ENCODE measurements at regions not wholly inside any gene's neighbourhood (a gene's known extent, or its start where the extent isn't known, plus 50 kb on each side); places are given as distances from the start of the nearest gene placed in this dataset.

DNA sequence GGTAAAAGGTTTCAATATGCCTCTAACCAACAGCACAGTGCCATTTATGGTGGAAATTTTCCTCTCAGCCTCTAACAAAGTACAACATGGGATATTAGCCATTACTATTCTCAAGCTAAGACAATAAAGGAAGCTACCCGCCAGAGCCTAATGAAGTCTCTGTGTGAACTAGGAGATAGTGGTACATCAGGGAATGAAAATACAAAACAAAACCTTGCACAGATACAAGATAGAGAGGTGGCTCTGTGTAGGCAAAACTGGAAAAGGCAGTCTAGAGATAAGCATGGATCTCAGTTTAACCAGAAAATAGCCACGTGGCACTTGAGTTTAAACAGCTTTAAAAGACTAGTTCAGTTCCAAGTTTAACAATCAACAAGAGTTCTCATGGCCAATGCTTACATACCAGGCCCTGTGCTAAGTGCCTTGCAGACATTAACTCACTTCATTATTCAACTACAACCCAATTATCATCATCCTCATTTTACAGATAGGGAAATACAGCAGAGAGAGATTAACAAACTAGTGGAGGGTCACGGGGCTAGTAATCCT, 279.3 kb downstream of the IGSF11 start:
- no peaks in the 10 kb centered on the region for H3K36me3 ChIP-seq (ENCODE audit: control insufficient read depth in 2 of 2, insufficient read depth in 2 of 2, low read length in 1 of 2)
- H3K27ac ChIP-seq (ENCODE audit: low read depth in 2 of 2, low read length in 1 of 2) = no peak overlapping the region
- WGBS, 2 donors = 47 to 59% methylated on average over 3 of the region's 3 CpGs
- no peaks in the 10 kb centered on the region for H3K27me3 ChIP-seq (ENCODE audit: control insufficient read depth in 1 of 2, insufficient read depth in 2 of 2, low read length in 2 of 2)
- no peak overlapping the region for H3K4me3 ChIP-seq (ENCODE audit: low read depth in 1 of 2, low read length in 2 of 2)
- no peaks in the 10 kb centered on the region for H3K9me3 ChIP-seq (ENCODE audit: control insufficient read depth in 2 of 2, insufficient read depth in 1 of 2, low read depth in 1 of 2, low read length in 1 of 2)
- no peaks in the 10 kb centered on the region for H3K4me1 ChIP-seq (ENCODE audit: control insufficient read depth in 2 of 2, insufficient read depth in 2 of 2, low read length in 1 of 2)

DNA sequence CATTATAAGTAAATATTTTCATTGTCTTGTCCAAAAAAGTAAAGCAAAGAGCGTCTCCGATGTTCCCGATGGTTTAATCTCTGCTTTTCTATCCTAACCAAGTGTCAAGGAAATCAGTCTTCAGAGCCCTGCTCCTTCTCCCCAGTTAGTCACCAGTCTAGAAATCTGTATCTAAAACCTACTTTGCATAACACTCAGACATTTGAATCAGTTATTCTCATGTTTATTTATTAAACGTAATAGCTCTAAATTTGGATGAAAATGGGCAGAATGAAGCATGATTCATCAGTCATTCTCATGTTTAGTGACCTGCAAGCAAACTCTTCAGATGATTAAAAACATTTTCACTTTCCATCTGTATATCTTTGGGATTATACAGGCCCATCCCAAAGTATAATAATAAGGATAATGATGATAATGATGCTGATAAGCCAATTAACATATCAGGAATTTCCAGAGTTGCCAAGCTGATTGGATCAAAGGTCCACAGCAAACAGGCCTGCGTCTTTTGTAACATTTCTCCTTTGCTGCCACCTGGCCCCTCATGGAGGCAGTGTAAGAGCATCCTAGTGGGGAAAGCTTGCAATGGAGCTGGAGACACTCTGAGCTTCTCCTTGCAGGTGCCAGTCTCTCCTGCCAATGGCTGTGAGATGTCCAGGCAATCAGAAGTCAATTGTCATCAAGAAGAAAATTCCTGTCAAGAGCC, 273.9 kb downstream of the IGSF11 start:
- Histone ChIP-seq H3K9me3 (ENCODE audit: control insufficient read depth in 2 of 2, insufficient read depth in 1 of 2, low read depth in 1 of 2, low read length in 1 of 2) (no peaks in the 10 kb centered on the region), H3K4me3 (ENCODE audit: low read depth in 1 of 2, low read length in 2 of 2) (no peak overlapping the region), H3K27me3 (ENCODE audit: control insufficient read depth in 1 of 2, insufficient read depth in 2 of 2, low read length in 2 of 2) (no peaks in the 10 kb centered on the region), H3K36me3 (ENCODE audit: control insufficient read depth in 2 of 2, insufficient read depth in 2 of 2, low read length in 1 of 2) (no peaks in the 10 kb centered on the region), H3K4me1 (ENCODE audit: control insufficient read depth in 2 of 2, insufficient read depth in 2 of 2, low read length in 1 of 2) (no peaks in the 10 kb centered on the region), H3K27ac (ENCODE audit: low read depth in 2 of 2, low read length in 1 of 2) (no peak overlapping the region)
- 41 to 46% methylated on average over 5 of the region's 5 CpGs for WGBS, 2 donors

DNA sequence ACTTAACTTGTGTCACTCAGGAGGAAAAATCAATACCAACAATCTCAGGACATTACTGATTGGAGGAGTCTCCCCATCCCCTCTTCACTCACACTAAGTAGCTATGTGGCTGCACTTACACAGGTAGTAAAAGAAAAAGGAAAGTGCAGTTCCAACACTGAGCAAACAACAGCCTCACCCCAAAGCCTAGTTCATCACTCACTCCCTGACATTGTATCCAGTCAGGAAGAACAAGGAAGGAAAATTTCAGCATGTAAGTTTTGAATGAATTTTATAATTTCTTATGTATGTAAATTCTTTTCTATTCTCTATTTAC, 273.4 kb downstream of the IGSF11 start:
- H3K27me3 ChIP-seq (ENCODE audit: control insufficient read depth in 1 of 2, insufficient read depth in 2 of 2, low read length in 2 of 2) = no peaks in the 10 kb centered on the region
- H3K27ac ChIP-seq (ENCODE audit: low read depth in 2 of 2, low read length in 1 of 2) = no peak overlapping the region
- no peaks in the 10 kb centered on the region for H3K9me3 ChIP-seq (ENCODE audit: control insufficient read depth in 2 of 2, insufficient read depth in 1 of 2, low read depth in 1 of 2, low read length in 1 of 2)
- no peak overlapping the region for H3K4me3 ChIP-seq (ENCODE audit: low read depth in 1 of 2, low read length in 2 of 2)
- no peaks in the 10 kb centered on the region for H3K4me1 ChIP-seq (ENCODE audit: control insufficient read depth in 2 of 2, insufficient read depth in 2 of 2, low read length in 1 of 2)
- no peaks in the 10 kb centered on the region for H3K36me3 ChIP-seq (ENCODE audit: control insufficient read depth in 2 of 2, insufficient read depth in 2 of 2, low read length in 1 of 2)

DNA sequence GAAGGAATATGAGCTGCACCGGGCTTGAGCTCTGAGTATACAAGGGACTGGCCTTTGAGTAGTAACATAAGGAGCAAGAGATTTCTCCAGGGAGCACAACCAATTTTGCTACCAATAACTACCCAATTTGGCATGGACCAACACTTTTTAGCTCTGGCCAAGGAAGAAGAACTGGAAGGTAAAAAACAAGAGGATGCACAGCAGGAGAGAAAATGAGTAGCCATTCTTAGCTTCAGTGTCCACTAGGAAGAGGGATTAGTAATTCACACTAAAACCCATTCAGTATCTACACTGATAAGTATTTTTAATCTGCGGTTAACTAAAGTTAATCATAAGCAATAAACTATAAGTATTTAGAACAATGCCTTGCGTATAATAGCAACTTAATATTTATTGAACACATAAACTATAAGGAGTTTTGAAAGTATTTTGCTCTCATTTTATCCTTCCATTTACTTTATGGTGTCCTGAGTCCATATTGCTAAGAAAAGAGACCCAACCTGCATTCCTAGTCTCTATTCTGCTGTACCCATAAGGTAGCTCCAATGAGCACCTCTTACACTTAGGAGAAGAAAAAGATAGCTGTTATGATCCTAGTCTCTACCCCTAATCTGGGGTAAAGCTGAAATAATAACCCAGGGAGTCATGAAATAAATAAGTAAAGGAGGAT, 268.9 kb downstream of the IGSF11 start:
- Histone ChIP-seq H3K36me3 (ENCODE audit: control insufficient read depth in 2 of 2, insufficient read depth in 2 of 2, low read length in 1 of 2) (no peaks in the 10 kb centered on the region), H3K9me3 (ENCODE audit: control insufficient read depth in 2 of 2, insufficient read depth in 1 of 2, low read depth in 1 of 2, low read length in 1 of 2) (no peaks in the 10 kb centered on the region), H3K27me3 (ENCODE audit: control insufficient read depth in 1 of 2, insufficient read depth in 2 of 2, low read length in 2 of 2) (no peaks in the 10 kb centered on the region), H3K4me3 (ENCODE audit: low read depth in 1 of 2, low read length in 2 of 2) (no peak overlapping the region), H3K4me1 (ENCODE audit: control insufficient read depth in 2 of 2, insufficient read depth in 2 of 2, low read length in 1 of 2) (no peaks in the 10 kb centered on the region), H3K27ac (ENCODE audit: low read depth in 2 of 2, low read length in 1 of 2) (no peak overlapping the region)
- 82 to 90% methylated on average over 3 of the region's 3 CpGs for WGBS, 2 donors

DNA sequence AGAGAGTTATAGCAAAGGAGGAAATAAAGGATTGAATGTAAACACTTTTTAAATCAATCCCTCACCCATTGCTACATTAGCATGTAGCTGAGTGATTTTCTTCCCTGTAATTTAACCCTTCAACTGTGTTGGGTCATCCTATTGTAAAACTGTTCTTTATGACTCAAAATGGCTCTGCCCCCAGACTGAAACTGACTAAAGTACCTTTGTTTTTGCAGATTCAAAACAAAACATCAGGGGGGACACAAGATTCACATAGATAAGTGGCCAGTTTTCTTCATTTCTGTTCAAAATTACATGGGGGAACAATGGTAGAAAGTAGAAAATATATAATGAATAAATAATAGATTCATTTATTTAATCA, 268.4 kb downstream of the IGSF11 start:
- no peaks in the 10 kb centered on the region for H3K27me3 ChIP-seq (ENCODE audit: control insufficient read depth in 1 of 2, insufficient read depth in 2 of 2, low read length in 2 of 2)
- H3K9me3 ChIP-seq (ENCODE audit: control insufficient read depth in 2 of 2, insufficient read depth in 1 of 2, low read depth in 1 of 2, low read length in 1 of 2) = no peaks in the 10 kb centered on the region
- H3K27ac ChIP-seq (ENCODE audit: low read depth in 2 of 2, low read length in 1 of 2) = no peak overlapping the region
- H3K4me3 ChIP-seq (ENCODE audit: low read depth in 1 of 2, low read length in 2 of 2) = no peak overlapping the region
- no peaks in the 10 kb centered on the region for H3K36me3 ChIP-seq (ENCODE audit: control insufficient read depth in 2 of 2, insufficient read depth in 2 of 2, low read length in 1 of 2)
- no peaks in the 10 kb centered on the region for H3K4me1 ChIP-seq (ENCODE audit: control insufficient read depth in 2 of 2, insufficient read depth in 2 of 2, low read length in 1 of 2)

DNA sequence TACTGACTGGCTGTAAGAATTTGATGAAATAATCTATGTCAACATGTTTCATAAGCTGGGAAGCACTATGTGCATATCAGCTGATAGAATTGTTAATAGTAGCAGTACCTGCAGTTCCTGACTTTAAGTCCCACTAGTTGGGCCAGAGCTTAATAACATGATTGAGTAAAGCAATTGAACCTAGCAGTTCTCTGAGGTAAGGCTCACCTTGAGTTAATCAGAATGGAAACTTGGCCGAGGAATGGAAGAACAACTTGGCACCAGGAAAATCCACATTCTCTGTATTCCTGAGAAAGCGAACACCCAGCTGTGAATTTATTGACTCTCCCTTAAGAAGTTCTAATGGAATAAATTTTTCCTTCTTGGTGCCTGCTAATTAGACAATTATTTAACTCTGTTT, 262.6 kb downstream of the IGSF11 start:
- no peak overlapping the region for H3K4me3 ChIP-seq (ENCODE audit: low read depth in 1 of 2, low read length in 2 of 2)
- no peak overlapping the region for H3K27ac ChIP-seq (ENCODE audit: low read depth in 2 of 2, low read length in 1 of 2)
- no peaks in the 10 kb centered on the region for H3K27me3 ChIP-seq (ENCODE audit: control insufficient read depth in 1 of 2, insufficient read depth in 2 of 2, low read length in 2 of 2)
- no peaks in the 10 kb centered on the region for H3K4me1 ChIP-seq (ENCODE audit: control insufficient read depth in 2 of 2, insufficient read depth in 2 of 2, low read length in 1 of 2)
- H3K9me3 ChIP-seq (ENCODE audit: control insufficient read depth in 2 of 2, insufficient read depth in 1 of 2, low read depth in 1 of 2, low read length in 1 of 2) = no peaks in the 10 kb centered on the region
- no peaks in the 10 kb centered on the region for H3K36me3 ChIP-seq (ENCODE audit: control insufficient read depth in 2 of 2, insufficient read depth in 2 of 2, low read length in 1 of 2)
- WGBS, 2 donors = 59 to 72% methylated on average over 2 of the region's 2 CpGs

DNA sequence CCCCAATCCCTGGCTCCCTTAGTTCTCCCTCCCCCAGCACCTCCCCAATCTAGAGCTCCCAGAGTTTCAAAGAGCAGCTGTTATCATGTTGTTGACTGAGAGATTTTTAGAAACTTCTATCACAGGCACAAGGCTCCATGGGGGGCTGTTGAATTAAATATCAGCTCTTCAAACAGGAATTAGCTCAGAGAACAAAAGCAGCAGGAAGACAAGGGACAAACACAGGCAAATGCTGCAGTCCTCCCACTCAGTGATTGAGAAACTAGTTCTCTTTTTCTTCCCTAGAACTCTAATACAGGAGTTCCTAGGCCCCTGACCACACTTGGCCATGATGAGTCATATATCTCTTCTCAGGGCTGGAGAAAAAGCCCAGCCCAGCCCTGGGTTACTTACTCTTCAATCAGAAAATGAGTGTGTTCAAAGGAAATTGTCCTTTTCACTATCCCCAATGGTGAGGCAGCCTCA, 262.1 kb downstream of the IGSF11 start:
- Histone ChIP-seq H3K4me3 (ENCODE audit: low read depth in 1 of 2, low read length in 2 of 2) (no peak overlapping the region), H3K4me1 (ENCODE audit: control insufficient read depth in 2 of 2, insufficient read depth in 2 of 2, low read length in 1 of 2) (no peaks in the 10 kb centered on the region), H3K27me3 (ENCODE audit: control insufficient read depth in 1 of 2, insufficient read depth in 2 of 2, low read length in 2 of 2) (no peaks in the 10 kb centered on the region), H3K27ac (ENCODE audit: low read depth in 2 of 2, low read length in 1 of 2) (no peak overlapping the region), H3K36me3 (ENCODE audit: control insufficient read depth in 2 of 2, insufficient read depth in 2 of 2, low read length in 1 of 2) (no peaks in the 10 kb centered on the region), H3K9me3 (ENCODE audit: control insufficient read depth in 2 of 2, insufficient read depth in 1 of 2, low read depth in 1 of 2, low read length in 1 of 2) (no peaks in the 10 kb centered on the region)

DNA sequence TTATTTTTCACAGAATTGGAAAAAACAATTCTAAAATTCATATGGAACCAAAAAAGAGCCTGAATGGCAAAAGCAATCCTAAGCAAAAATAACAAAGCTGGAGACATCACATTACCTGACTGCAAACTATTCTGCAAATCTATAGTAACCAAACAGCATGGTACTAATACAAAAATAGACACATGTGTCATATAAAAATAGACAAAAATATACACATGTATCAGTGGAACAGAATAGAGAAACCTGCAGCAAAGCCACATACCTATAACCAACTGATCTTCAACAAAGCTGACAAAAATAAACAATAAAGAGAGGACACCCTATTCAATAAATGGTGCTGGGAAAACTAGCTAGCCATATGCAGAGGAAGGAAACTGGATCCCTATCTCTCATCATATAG, 259.6 kb downstream of the IGSF11 start:
- Histone ChIP-seq H3K27ac (ENCODE audit: low read depth in 2 of 2, low read length in 1 of 2) (no peak overlapping the region), H3K4me3 (ENCODE audit: low read depth in 1 of 2, low read length in 2 of 2) (no peak overlapping the region), H3K27me3 (ENCODE audit: control insufficient read depth in 1 of 2, insufficient read depth in 2 of 2, low read length in 2 of 2) (no peaks in the 10 kb centered on the region), H3K36me3 (ENCODE audit: control insufficient read depth in 2 of 2, insufficient read depth in 2 of 2, low read length in 1 of 2) (no peaks in the 10 kb centered on the region), H3K4me1 (ENCODE audit: control insufficient read depth in 2 of 2, insufficient read depth in 2 of 2, low read length in 1 of 2) (no peaks in the 10 kb centered on the region), H3K9me3 (ENCODE audit: control insufficient read depth in 2 of 2, insufficient read depth in 1 of 2, low read depth in 1 of 2, low read length in 1 of 2) (no peaks in the 10 kb centered on the region)

DNA sequence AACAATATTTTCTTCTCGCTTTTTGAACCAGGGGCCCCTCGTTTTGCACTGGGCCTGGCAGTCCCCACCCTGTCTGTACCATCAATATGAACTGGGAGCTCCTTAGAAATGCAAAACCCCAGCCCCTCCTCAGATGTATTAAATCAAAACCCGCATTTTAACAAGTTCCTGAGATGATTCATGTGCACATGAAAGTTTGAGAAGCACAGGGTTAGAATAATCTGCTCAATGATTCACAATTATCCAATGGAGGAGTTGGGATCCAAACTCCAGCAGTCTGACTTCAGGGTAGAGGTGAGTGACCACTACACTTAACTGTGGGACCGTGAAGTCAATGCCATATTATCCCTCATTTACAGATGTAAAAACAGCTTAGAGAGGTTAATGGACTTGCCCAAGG, 256.4 kb downstream of the IGSF11 start:
- H3K9me3 ChIP-seq (ENCODE audit: control insufficient read depth in 2 of 2, insufficient read depth in 1 of 2, low read depth in 1 of 2, low read length in 1 of 2) = no peaks in the 10 kb centered on the region
- H3K4me1 ChIP-seq (ENCODE audit: control insufficient read depth in 2 of 2, insufficient read depth in 2 of 2, low read length in 1 of 2) = no peaks in the 10 kb centered on the region
- no peaks in the 10 kb centered on the region for H3K36me3 ChIP-seq (ENCODE audit: control insufficient read depth in 2 of 2, insufficient read depth in 2 of 2, low read length in 1 of 2)
- H3K4me3 ChIP-seq (ENCODE audit: low read depth in 1 of 2, low read length in 2 of 2) = no peak overlapping the region
- 71 to 75% methylated on average over 4 of the region's 4 CpGs for WGBS, 2 donors
- H3K27ac ChIP-seq (ENCODE audit: low read depth in 2 of 2, low read length in 1 of 2) = no peak overlapping the region
- no peaks in the 10 kb centered on the region for H3K27me3 ChIP-seq (ENCODE audit: control insufficient read depth in 1 of 2, insufficient read depth in 2 of 2, low read length in 2 of 2)

DNA sequence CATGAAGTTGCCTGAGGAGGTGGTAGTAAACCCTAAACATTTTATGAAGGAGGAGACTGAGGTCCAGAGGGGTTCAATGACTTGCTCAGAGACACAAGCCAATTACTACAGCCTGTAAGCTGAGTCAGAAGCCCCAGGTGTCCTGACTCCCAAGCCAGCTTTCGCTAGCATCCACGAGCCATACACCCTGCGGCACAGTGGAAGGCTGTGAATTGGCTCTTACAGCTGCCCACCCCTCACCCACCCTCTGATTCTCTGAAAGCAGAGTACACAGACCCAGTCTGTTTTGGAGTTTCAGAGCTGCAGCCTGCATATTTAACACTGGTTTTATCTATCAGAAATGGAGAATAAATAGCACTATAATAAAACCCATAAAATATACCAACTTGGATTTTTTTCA, 253.4 kb downstream of the IGSF11 start:
- Histone ChIP-seq H3K4me1 (ENCODE audit: control insufficient read depth in 2 of 2, insufficient read depth in 2 of 2, low read length in 1 of 2) (no peaks in the 10 kb centered on the region), H3K27ac (ENCODE audit: low read depth in 2 of 2, low read length in 1 of 2) (no peak overlapping the region), H3K4me3 (ENCODE audit: low read depth in 1 of 2, low read length in 2 of 2) (no peak overlapping the region), H3K36me3 (ENCODE audit: control insufficient read depth in 2 of 2, insufficient read depth in 2 of 2, low read length in 1 of 2) (no peaks in the 10 kb centered on the region), H3K27me3 (ENCODE audit: control insufficient read depth in 1 of 2, insufficient read depth in 2 of 2, low read length in 2 of 2) (no peaks in the 10 kb centered on the region), H3K9me3 (ENCODE audit: control insufficient read depth in 2 of 2, insufficient read depth in 1 of 2, low read depth in 1 of 2, low read length in 1 of 2) (no peaks in the 10 kb centered on the region)
- WGBS, 2 donors = 77 to 78% methylated on average over 3 of the region's 3 CpGs

Measured in esophagus (tissue), 2 donors.